ENCODE measurements at regions not wholly inside any gene's neighbourhood (a gene's known extent, or its start where the extent isn't known, plus 50 kb on each side); places are given as distances from the start of the nearest gene placed in this dataset.

DNA sequence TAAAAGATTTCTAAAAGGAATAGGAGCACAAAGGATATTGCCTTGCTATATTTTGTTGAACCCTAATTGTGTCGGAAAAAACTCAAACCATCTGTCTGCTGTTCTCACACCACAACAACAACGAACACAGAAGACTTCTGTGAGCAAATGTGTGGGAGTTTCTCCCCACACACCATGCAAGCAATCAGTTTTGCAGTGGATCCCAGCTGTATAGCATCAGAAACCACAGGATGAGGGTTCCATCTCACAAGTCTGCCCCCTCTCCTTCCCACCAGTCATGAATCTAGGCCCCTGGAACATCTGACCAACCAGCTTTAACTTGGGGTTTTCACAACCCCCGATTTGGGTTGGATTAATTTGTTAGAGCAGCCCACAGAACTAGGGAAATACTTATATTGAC, 91.3 kb upstream of the SLC4A7 start:
- Histone ChIP-seq H3K27me3 (ENCODE audit: control insufficient read depth in 4 of 4, insufficient read depth in 4 of 4, low read length in 3 of 4) (no peaks in the 10 kb centered on the region), H3K4me3 (ENCODE audit: low read depth in 1 of 3, low read length in 3 of 3) (no peak overlapping the region)

DNA sequence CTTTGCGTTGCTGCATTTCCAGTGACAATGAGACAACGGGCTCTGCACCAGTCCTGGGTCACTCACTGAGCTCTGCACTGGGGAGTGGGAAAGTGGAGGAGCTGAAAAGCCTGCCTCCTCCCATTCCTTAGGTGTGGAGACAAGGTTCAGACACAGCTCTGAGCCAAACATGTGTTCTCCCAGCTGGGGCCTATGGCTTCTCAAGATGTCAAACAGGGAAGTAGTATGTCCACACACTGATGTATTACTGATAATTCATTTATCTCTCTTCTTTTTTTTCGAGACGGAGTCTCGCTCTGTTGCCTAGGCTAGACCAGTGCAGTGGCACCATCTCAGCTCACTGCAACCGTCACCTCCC, 90.2 kb upstream of the SLC4A7 start:
- H3K9ac ChIP-seq (ENCODE audit: low read depth in 1 of 2, low read length in 2 of 2), result no peak overlapping the region
- H3K4me1 ChIP-seq (ENCODE audit: control insufficient read depth in 4 of 4, insufficient read depth in 4 of 4, low read length in 3 of 4), result no peaks in the 10 kb centered on the region
- 93% methylated on average over 6 of the region's 6 CpGs for WGBS
- DNase-seq (ENCODE audit: low spot score), result no peak
- no peaks in the 10 kb centered on the region for H3K9me3 ChIP-seq (ENCODE audit: control insufficient read depth in 4 of 4, low read length in 3 of 4)
- H3K27me3 ChIP-seq (ENCODE audit: control insufficient read depth in 4 of 4, insufficient read depth in 4 of 4, low read length in 3 of 4), result no peaks in the 10 kb centered on the region
- H3K4me3 ChIP-seq (ENCODE audit: low read depth in 1 of 3, low read length in 3 of 3), result no peak overlapping the region
- TF ChIP-seq, protein P1, sequence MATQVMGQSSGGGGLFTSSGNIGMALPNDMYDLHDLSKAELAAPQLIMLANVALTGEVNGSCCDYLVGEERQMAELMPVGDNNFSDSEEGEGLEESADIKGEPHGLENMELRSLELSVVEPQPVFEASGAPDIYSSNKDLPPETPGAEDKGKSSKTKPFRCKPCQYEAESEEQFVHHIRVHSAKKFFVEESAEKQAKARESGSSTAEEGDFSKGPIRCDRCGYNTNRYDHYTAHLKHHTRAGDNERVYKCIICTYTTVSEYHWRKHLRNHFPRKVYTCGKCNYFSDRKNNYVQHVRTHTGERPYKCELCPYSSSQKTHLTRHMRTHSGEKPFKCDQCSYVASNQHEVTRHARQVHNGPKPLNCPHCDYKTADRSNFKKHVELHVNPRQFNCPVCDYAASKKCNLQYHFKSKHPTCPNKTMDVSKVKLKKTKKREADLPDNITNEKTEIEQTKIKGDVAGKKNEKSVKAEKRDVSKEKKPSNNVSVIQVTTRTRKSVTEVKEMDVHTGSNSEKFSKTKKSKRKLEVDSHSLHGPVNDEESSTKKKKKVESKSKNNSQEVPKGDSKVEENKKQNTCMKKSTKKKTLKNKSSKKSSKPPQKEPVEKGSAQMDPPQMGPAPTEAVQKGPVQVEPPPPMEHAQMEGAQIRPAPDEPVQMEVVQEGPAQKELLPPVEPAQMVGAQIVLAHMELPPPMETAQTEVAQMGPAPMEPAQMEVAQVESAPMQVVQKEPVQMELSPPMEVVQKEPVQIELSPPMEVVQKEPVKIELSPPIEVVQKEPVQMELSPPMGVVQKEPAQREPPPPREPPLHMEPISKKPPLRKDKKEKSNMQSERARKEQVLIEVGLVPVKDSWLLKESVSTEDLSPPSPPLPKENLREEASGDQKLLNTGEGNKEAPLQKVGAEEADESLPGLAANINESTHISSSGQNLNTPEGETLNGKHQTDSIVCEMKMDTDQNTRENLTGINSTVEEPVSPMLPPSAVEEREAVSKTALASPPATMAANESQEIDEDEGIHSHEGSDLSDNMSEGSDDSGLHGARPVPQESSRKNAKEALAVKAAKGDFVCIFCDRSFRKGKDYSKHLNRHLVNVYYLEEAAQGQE (IDR thresholded peaks at IDR 0.05), result no peak
- TF ChIP-seq FOXA1 (IDR thresholded peaks at IDR 0.05) (no peak), EGR1 (IDR thresholded peaks at IDR 0.05; ENCODE audit: low read depth in 2 of 2) (no peak), GABPA (IDR thresholded peaks at IDR 0.05 in 1 of 2, conservative IDR thresholded peaks at IDR 0.05 in 1 of 2) (no peak), FOXA2 (IDR thresholded peaks at IDR 0.05) (no peak), RAD21 (IDR thresholded peaks at IDR 0.05) (no peak), JUND (IDR thresholded peaks at IDR 0.05) (no peak), TAF1 (conservative IDR thresholded peaks at IDR 0.05) (no peak), RXRA (IDR thresholded peaks at IDR 0.05) (no peak), HNF4G (IDR thresholded peaks at IDR 0.05) (no peak), NR2F2 (IDR thresholded peaks at IDR 0.05) (no peak), HNF4A (conservative IDR thresholded peaks at IDR 0.05) (no peak), SP1 (IDR thresholded peaks at IDR 0.05) (no peak), YY1 (IDR thresholded peaks at IDR 0.05) (no peak)
- TF ChIP-seq, protein P2, sequence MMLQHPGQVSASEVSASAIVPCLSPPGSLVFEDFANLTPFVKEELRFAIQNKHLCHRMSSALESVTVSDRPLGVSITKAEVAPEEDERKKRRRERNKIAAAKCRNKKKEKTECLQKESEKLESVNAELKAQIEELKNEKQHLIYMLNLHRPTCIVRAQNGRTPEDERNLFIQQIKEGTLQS (IDR thresholded peaks at IDR 0.05), result no peak
- TF ChIP-seq, protein P3, sequence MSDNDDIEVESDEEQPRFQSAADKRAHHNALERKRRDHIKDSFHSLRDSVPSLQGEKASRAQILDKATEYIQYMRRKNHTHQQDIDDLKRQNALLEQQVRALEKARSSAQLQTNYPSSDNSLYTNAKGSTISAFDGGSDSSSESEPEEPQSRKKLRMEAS (IDR thresholded peaks at IDR 0.05), result no peak
- TF ChIP-seq, protein P4, sequence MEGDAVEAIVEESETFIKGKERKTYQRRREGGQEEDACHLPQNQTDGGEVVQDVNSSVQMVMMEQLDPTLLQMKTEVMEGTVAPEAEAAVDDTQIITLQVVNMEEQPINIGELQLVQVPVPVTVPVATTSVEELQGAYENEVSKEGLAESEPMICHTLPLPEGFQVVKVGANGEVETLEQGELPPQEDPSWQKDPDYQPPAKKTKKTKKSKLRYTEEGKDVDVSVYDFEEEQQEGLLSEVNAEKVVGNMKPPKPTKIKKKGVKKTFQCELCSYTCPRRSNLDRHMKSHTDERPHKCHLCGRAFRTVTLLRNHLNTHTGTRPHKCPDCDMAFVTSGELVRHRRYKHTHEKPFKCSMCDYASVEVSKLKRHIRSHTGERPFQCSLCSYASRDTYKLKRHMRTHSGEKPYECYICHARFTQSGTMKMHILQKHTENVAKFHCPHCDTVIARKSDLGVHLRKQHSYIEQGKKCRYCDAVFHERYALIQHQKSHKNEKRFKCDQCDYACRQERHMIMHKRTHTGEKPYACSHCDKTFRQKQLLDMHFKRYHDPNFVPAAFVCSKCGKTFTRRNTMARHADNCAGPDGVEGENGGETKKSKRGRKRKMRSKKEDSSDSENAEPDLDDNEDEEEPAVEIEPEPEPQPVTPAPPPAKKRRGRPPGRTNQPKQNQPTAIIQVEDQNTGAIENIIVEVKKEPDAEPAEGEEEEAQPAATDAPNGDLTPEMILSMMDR (IDR thresholded peaks at IDR 0.05; ENCODE audit: low read depth, low read length, missing input control), result no peak
- TF ChIP-seq, protein P5, sequence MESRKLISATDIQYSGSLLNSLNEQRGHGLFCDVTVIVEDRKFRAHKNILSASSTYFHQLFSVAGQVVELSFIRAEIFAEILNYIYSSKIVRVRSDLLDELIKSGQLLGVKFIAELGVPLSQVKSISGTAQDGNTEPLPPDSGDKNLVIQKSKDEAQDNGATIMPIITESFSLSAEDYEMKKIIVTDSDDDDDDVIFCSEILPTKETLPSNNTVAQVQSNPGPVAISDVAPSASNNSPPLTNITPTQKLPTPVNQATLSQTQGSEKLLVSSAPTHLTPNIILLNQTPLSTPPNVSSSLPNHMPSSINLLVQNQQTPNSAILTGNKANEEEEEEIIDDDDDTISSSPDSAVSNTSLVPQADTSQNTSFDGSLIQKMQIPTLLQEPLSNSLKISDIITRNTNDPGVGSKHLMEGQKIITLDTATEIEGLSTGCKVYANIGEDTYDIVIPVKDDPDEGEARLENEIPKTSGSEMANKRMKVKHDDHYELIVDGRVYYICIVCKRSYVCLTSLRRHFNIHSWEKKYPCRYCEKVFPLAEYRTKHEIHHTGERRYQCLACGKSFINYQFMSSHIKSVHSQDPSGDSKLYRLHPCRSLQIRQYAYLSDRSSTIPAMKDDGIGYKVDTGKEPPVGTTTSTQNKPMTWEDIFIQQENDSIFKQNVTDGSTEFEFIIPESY (IDR thresholded peaks at IDR 0.05), result no peak
- H3K36me3 ChIP-seq (ENCODE audit: control insufficient read depth in 4 of 4, insufficient read depth in 3 of 4, low read depth in 1 of 4, low read length in 3 of 4), result no peaks in the 10 kb centered on the region
- no peak overlapping the region for H3K27ac ChIP-seq (ENCODE audit: low read depth in 1 of 2, low read length in 2 of 2)

More for the DNA sequence above, 91.3 kb upstream of the SLC4A7 start:
- H3K36me3 ChIP-seq (ENCODE audit: control insufficient read depth in 4 of 4, insufficient read depth in 3 of 4, low read depth in 1 of 4, low read length in 3 of 4), result no peaks in the 10 kb centered on the region
- 55% methylated on average over 3 of the region's 3 CpGs for WGBS
- TF ChIP-seq RAD21 (IDR thresholded peaks at IDR 0.05) (no peak), HNF4G (IDR thresholded peaks at IDR 0.05) (no peak), EGR1 (IDR thresholded peaks at IDR 0.05; ENCODE audit: low read depth in 2 of 2) (no peak), JUND (IDR thresholded peaks at IDR 0.05) (no peak), NR2F2 (IDR thresholded peaks at IDR 0.05) (no peak), FOXA2 (IDR thresholded peaks at IDR 0.05) (no peak), RXRA (IDR thresholded peaks at IDR 0.05) (no peak), TAF1 (conservative IDR thresholded peaks at IDR 0.05) (no peak), SP1 (IDR thresholded peaks at IDR 0.05) (no peak), YY1 (IDR thresholded peaks at IDR 0.05) (no peak)
- TF ChIP-seq, protein P2 (IDR thresholded peaks at IDR 0.05), result no peak
- TF ChIP-seq, protein P3 (IDR thresholded peaks at IDR 0.05), result no peak
- TF ChIP-seq, protein P5 (IDR thresholded peaks at IDR 0.05), result no peak
- H3K4me1 ChIP-seq (ENCODE audit: control insufficient read depth in 4 of 4, insufficient read depth in 4 of 4, low read length in 3 of 4), result no peaks in the 10 kb centered on the region
- H3K9me3 ChIP-seq (ENCODE audit: control insufficient read depth in 4 of 4, low read length in 3 of 4), result no peaks in the 10 kb centered on the region
- no peak for DNase-seq (ENCODE audit: low spot score)
- no peak overlapping the region for H3K27ac ChIP-seq (ENCODE audit: low read depth in 1 of 2, low read length in 2 of 2)
- H3K9ac ChIP-seq (ENCODE audit: low read depth in 1 of 2, low read length in 2 of 2), result no peak overlapping the region

Data from liver (tissue), 8 donors.